Neural progenitor cell (in vitro differentiated cells): ENCODE measurements at regions not wholly inside any gene's neighbourhood (a gene's known extent, or its start where the extent isn't known, plus 50 kb on each side); places are given as distances from the start of the nearest gene placed in this dataset.

Experiments
- CTCF ChIP-seq: fragments of 200-600 bp; sonication (generic); IDR thresholded peaks from 2 replicates; pipeline ENCODE4 v1.5.1; 2017; ENCODE audit warnings: antibody characterized with exemption, mild to moderate bottlenecking
- EZH2 ChIP-seq: fragments of 200-600 bp; sonication (generic); IDR thresholded peaks from 2 replicates; pipeline ENCODE4 v1.6.1; 2017; ENCODE audit warnings: antibody characterized with exemption, mild to moderate bottlenecking, moderate library complexity
- EZH2phosphoT487 ChIP-seq: fragments of 200-600 bp; sonication (generic); IDR thresholded peaks from 2 replicates; pipeline ENCODE4 v1.6.1; 2017; ENCODE audit warnings: antibody characterized with exemption

DNA sequence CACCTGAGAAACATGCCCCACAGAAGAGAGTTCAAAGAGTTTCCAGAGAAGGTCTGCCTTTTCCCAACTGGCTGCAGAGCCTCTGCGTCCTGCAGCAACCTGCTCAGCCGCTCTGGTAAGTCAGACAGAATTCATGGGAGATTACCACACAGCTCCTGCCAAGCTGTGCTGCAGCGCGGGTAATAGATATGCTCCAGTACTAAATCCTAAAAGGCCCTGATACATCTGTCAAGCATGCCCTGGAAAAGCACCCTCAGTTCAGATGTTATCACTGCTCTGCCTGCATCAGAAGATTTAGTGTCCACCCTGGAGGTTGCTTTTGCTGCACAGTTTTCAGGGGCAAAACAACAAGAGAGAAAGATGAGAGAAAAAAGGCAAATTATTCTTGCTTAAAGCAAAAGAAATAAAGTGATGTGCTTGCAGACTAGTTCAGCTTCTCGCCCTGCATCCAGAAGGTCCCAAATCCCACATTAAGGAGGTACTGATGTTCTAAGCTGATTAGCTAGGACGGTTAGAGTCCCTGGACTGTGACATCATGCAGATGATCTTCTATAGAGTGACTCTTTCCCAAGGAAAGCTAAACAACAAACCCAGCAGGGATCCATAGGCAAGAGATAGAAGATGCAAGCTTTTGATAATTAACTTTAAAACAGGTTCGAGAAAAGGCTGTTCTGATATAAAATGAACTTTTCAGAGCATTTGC, 488.6 kb downstream of the BCL11A start:
- TF ChIP-seq CTCF (no peak), EZH2 (no peak), EZH2phosphoT487 (no peak)
